ENCODE measurements at regions not wholly inside any gene's neighbourhood (a gene's known extent, or its start where the extent isn't known, plus 50 kb on each side); places are given as distances from the start of the nearest gene placed in this dataset.

DNA sequence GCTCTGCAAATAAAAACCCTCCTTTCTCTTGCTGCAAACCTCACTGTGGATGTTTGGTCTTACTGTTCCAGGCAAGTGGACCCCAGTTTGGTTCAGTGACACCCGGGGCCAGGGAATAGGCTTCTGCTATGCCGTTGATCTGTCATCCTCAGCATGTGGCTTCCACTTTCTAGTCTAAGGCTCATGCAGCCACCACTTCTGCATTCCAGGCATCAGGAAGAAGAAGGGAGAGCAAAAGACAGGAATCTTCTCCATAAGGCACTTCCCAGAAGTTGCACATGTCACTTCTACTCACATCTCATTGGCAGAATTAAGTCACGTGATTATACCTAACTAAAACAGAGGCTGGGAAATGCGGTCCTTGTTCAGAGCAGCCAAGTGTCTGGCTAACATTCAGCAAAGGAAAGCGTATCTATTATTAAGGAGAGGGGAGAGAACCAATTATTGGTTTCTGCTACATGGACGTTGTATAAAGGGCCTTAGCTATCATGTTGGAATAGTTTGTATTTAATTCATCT lies 173.6 kb upstream of the PFN2 start:
- TF ChIP-seq, protein P1, sequence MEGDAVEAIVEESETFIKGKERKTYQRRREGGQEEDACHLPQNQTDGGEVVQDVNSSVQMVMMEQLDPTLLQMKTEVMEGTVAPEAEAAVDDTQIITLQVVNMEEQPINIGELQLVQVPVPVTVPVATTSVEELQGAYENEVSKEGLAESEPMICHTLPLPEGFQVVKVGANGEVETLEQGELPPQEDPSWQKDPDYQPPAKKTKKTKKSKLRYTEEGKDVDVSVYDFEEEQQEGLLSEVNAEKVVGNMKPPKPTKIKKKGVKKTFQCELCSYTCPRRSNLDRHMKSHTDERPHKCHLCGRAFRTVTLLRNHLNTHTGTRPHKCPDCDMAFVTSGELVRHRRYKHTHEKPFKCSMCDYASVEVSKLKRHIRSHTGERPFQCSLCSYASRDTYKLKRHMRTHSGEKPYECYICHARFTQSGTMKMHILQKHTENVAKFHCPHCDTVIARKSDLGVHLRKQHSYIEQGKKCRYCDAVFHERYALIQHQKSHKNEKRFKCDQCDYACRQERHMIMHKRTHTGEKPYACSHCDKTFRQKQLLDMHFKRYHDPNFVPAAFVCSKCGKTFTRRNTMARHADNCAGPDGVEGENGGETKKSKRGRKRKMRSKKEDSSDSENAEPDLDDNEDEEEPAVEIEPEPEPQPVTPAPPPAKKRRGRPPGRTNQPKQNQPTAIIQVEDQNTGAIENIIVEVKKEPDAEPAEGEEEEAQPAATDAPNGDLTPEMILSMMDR (optimal IDR thresholded peaks at IDR 0.05 in 1 of 3, IDR thresholded peaks at IDR 0.05 in 1 of 3, conservative IDR thresholded peaks at IDR 0.05 in 1 of 3; ENCODE audit: extremely low read depth in 1 of 3, insufficient read depth in 2 of 3, low read length in 3 of 3), result no peak
- TF ChIP-seq EZH2 (IDR thresholded peaks at IDR 0.05; ENCODE audit: low read length), result no peak
